22Rv1 (cell line): ENCODE measurements at regions not wholly inside any gene's neighbourhood (a gene's known extent, or its start where the extent isn't known, plus 50 kb on each side); places are given as distances from the start of the nearest gene placed in this dataset.

Experiments used
- H3K27ac ChIP-seq: fragments of 450-650 bp; 2 replicates; pipeline ENCODE4 v1.5.1; 2017
- ZFX ChIP-seq: fragments of 450-650 bp; IDR thresholded peaks from 2 replicates; pipeline ENCODE4 v1.6.1; 2017; ENCODE audit warnings: antibody characterized with exemption, borderline replicate concordance
- TF ChIP-seq, protein P1 (sequence below): fragments of 450-650 bp; IDR thresholded peaks from 2 replicates; pipeline ENCODE4 v1.5.1; 2017; ENCODE audit warnings: mild to moderate bottlenecking

DNA sequence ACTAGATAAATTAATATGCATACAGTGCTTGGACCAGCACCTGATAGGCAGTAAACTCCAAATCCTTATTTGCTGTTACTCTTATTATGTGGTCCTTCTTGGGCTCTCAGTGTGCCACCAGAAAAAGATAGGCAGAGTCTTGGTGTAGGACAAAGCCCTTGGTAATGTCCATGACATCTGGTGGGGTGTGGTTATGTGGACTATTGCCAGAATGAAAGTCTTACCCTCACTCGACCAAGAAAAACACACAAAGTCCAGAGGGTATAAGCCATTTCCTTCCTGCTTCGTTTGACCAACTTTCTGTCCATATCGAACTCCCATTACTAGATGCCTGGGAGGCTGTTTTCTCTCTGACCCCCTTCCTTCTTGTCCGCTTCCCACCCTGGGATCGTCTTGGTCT lies 140.9 kb downstream of the UTP18 start:
- TF ChIP-seq, protein P1, sequence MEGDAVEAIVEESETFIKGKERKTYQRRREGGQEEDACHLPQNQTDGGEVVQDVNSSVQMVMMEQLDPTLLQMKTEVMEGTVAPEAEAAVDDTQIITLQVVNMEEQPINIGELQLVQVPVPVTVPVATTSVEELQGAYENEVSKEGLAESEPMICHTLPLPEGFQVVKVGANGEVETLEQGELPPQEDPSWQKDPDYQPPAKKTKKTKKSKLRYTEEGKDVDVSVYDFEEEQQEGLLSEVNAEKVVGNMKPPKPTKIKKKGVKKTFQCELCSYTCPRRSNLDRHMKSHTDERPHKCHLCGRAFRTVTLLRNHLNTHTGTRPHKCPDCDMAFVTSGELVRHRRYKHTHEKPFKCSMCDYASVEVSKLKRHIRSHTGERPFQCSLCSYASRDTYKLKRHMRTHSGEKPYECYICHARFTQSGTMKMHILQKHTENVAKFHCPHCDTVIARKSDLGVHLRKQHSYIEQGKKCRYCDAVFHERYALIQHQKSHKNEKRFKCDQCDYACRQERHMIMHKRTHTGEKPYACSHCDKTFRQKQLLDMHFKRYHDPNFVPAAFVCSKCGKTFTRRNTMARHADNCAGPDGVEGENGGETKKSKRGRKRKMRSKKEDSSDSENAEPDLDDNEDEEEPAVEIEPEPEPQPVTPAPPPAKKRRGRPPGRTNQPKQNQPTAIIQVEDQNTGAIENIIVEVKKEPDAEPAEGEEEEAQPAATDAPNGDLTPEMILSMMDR: no peak
- no peak for TF ChIP-seq ZFX

DNA sequence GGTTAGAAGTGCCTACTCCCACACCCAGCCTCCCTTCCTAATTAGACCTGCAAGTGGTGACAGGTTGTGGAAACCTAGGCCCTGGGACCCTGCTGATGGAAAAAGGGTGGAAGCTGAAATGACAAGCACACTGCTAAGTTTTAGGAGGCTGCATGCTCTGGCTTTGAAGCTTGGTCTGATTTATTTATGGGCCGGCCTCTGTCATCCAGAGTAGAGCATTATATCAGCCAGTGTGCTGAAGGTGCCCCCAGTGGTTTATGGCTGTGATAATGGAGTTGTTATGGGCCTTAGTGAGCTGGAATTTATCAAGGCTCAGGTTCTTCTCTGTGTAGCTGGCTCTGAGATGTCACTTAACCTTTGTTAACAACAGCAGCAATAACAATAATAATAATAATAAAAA lies 142.6 kb downstream of the UTP18 start:
- no peak overlapping the region for H3K27ac ChIP-seq
- no peak for TF ChIP-seq ZFX
- TF ChIP-seq, protein P1: no peak

More for the DNA sequence above, 140.9 kb downstream of the UTP18 start:
- H3K27ac ChIP-seq: no peak overlapping the region

DNA sequence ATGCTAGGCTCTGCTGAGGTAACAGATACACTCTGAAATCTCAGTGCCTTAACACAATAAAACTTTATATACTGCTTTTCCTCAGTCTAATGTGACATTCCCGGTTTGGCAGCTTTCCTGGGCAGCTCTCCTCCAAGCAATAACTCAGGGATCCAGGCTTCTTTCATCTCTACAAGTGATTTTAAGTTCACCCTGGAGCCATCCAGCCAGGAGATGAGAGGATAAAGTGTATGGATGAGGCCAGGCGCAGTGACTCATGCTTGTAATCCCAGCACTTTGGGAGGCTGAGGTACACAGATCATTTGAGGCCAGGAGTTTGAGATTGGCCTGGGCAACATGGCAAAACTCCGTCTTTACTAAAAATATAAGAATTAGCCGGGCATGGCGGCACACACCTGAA lies 147.2 kb downstream of the UTP18 start:
- H3K27ac ChIP-seq: no peak overlapping the region
- TF ChIP-seq, protein P1: no peak
- no peak for TF ChIP-seq ZFX

DNA sequence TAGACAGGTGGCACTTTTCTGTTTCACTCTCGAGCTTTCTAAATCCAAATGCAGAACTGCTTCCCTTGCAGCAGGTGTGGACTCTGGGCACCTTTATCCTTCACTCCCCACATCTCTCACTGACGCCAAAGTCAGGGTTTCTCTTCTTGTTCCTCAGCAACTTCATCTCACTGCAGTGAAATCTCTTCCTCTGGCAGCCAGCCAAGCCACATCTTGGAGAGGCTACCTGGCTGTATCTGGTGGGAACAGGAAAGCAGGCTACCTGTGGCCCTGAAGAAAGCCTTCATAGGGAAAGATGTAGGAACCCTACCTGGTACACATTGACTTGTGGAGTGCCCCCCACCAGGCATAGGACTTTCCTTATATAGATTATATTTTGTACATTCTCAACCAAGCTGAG lies 159.1 kb downstream of the UTP18 start:
- TF ChIP-seq, protein P1: no peak
- no peak for TF ChIP-seq ZFX
- no peak overlapping the region for H3K27ac ChIP-seq

DNA sequence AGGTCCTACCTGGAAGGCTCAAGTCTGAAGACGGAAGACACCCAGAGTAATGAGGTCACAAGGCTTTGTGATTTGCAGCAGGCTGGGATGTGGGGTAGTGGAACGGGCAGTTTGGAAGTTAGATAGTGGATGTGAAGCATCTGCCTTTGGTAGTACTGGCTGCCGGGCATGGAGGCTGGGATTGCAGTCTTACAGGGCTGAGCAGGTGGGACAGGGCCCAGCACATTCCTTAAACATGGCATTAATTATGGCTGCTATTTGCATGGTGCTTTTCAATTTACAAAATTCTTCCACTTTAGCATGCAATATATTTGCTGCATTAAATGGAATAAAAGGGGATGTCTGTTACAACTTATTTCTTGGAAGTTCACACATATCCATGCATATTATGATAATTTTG lies 161.2 kb downstream of the UTP18 start:
- no peak for TF ChIP-seq ZFX
- TF ChIP-seq, protein P1: no peak
- H3K27ac ChIP-seq: no peak overlapping the region

DNA sequence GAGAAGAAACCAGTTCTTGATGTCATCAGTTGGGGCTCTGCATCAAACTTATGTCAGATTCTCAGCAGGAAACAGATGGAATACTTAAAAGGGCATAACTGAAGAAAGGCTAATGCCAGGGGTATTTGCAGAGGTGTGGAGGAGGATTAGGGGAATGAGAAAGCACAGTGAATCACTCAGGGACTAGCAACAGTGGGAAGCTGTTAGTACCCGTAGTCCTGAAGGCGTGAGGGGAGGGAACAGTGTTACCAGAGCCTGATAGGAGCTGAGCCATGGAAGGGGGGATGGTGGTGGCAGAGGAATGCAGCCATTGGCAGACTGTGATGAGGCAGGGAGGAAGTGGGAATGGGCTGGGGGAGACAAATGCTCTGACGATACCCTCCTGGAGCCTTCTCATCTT lies 162.3 kb downstream of the UTP18 start:
- no peak for TF ChIP-seq ZFX
- TF ChIP-seq, protein P1: no peak
- no peak overlapping the region for H3K27ac ChIP-seq

DNA sequence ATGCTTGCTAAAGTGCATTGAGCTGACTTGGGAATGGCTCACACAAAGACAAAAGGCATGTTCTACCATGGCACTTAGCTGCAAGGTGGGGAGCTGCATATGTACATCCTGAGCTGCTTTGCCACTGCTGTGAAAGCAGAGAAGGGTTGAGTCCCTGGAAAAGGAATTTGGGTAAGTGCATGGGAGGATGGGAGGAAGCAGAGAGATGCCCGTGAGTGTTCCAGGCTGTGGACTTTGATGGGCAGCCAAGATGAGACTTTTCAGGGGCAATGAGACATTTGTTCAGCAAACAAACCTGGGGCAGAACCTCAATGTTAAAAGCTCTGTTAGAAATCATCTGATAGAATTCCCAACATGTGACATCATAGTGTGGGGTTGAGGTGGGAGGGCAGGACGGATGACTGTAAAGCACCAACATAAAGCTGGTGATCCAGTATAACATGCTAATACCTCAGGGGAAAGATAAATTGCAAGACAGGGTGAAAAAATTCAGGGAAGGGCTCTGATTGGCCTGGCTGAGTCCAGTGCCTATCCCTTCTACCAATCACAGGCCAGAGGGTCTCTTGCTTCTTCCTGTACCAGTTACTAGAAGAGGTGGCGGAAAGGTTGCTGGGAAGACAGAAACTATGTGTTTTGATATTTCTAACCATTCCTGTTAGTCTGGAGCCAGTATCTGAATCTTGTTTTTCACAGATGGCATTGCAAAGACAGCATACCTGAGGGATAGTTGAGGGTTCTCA lies 163.2 kb downstream of the UTP18 start:
- TF ChIP-seq, protein P1: no peak
- no peak for TF ChIP-seq ZFX
- no peak overlapping the region for H3K27ac ChIP-seq
